ENCODE measurements at regions not wholly inside any gene's neighbourhood (a gene's known extent, or its start where the extent isn't known, plus 50 kb on each side); places are given as distances from the start of the nearest gene placed in this dataset.
"Not testable (repeated sequence)": the region's sequence is repeated elsewhere in the genome, so short reads cannot be mapped to it uniquely, and the experiment has no call there.

GRCh38 chr2:36128359-36128758 is 227.2 kb upstream of the CRIM1 start:
- DNase-seq (ENCODE audit: extremely low spot score, unreplicated experiment): no peak
- H3K9me3 Mint-ChIP-seq: no peaks in the 10 kb centered on the region
- H3K27me3 Mint-ChIP-seq: no peaks in the 10 kb centered on the region
- no peak overlapping the region for H3K4me3 Mint-ChIP-seq
- H3K36me3 Mint-ChIP-seq: no peaks in the 10 kb centered on the region
- peaks cover 10% of the 10 kb centered on the region for H3K4me1 Mint-ChIP-seq (ENCODE audit: unreplicated experiment)
- no peak overlapping the region for H3K27ac Mint-ChIP-seq
- TF ChIP-seq, protein P1, sequence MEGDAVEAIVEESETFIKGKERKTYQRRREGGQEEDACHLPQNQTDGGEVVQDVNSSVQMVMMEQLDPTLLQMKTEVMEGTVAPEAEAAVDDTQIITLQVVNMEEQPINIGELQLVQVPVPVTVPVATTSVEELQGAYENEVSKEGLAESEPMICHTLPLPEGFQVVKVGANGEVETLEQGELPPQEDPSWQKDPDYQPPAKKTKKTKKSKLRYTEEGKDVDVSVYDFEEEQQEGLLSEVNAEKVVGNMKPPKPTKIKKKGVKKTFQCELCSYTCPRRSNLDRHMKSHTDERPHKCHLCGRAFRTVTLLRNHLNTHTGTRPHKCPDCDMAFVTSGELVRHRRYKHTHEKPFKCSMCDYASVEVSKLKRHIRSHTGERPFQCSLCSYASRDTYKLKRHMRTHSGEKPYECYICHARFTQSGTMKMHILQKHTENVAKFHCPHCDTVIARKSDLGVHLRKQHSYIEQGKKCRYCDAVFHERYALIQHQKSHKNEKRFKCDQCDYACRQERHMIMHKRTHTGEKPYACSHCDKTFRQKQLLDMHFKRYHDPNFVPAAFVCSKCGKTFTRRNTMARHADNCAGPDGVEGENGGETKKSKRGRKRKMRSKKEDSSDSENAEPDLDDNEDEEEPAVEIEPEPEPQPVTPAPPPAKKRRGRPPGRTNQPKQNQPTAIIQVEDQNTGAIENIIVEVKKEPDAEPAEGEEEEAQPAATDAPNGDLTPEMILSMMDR (conservative IDR thresholded peaks at IDR 0.05): no peak

DNA sequence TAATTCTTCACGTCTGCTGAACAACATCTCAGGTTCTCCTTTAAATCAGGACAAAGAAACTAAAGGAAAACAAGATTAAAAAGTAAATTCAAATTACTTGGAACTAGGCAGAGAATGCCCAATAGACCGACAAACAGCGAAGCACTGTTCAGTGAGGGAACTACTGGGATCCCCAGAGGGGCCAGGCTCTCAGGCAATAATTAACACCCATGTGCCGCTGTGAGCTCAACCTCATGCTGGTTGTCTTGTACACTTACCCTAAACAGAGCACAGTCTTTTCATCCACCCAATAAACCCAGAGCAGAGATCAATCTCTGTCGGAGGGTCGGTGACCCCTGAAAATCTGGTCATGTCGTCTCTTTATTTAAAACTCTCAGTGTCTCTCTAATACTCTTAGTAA is 229.9 kb upstream of the CRIM1 start:
- TF ChIP-seq, protein P1 (conservative IDR thresholded peaks at IDR 0.05): no peak
- no peak overlapping the region for H3K4me3 Mint-ChIP-seq
- peaks cover 10% of the 10 kb centered on the region for H3K4me1 Mint-ChIP-seq (ENCODE audit: unreplicated experiment)
- no peaks in the 10 kb centered on the region for H3K36me3 Mint-ChIP-seq
- H3K27ac Mint-ChIP-seq: no peak overlapping the region
- no peaks in the 10 kb centered on the region for H3K27me3 Mint-ChIP-seq
- no peak for DNase-seq (ENCODE audit: extremely low spot score, unreplicated experiment)
- peaks cover 4% of the 10 kb centered on the region for H3K9me3 Mint-ChIP-seq

DNA sequence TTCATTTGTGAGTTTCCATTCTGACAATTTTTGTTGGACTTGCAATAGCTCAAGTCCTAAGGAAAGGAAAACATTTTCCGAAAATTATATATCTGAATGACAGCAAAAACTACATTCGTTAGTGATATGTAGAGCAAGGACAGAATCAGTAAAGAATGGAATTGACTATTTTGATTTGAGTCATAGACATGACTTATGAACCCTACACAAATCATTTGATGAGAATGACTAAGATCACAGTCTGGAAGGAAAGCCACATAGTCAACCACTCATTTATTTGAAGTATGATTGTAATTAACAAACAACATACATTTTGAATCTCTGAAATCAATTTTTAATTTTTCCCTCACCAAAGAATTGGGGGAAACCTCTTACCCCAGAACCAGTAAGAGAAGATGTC is 231.6 kb upstream of the CRIM1 start:
- H3K36me3 Mint-ChIP-seq: no peaks in the 10 kb centered on the region
- H3K27ac Mint-ChIP-seq: no peak overlapping the region
- peaks cover 9% of the 10 kb centered on the region for H3K9me3 Mint-ChIP-seq
- H3K27me3 Mint-ChIP-seq: no peaks in the 10 kb centered on the region
- H3K4me1 Mint-ChIP-seq (ENCODE audit: unreplicated experiment): peaks cover 10% of the 10 kb centered on the region
- TF ChIP-seq, protein P1 (conservative IDR thresholded peaks at IDR 0.05): no peak
- DNase-seq (ENCODE audit: extremely low spot score, unreplicated experiment): no peak
- no peak overlapping the region for H3K4me3 Mint-ChIP-seq

DNA sequence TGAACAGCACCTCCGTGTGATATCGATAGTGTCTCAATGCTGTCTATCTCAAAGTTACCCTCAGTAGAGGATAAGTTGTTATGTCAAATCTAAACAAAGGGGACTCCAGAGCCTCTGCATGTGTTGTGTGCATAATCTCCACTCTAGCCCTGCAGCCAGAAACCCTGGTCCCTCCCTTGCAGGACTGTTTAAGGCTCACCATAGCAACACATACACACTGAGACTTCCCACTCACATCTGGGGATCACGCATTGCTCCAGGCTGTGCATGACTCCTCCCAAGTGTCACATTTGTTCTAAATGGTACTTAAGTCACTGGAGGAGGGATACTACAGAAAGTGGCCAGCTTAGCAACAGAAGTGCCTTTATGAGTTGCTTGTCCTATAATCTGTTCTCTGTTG is 258.6 kb upstream of the CRIM1 start:
- no peak for DNase-seq (ENCODE audit: extremely low spot score, unreplicated experiment)
- Mint-ChIP-seq H3K27ac (no peak overlapping the region), H3K36me3 (no peaks in the 10 kb centered on the region), H3K9me3 (peaks cover 18% of the 10 kb centered on the region), H3K27me3 (no peaks in the 10 kb centered on the region), H3K4me3 (no peak overlapping the region), H3K4me1 (ENCODE audit: unreplicated experiment) (no peaks in the 10 kb centered on the region)
- TF ChIP-seq, protein P1 (conservative IDR thresholded peaks at IDR 0.05): no peak

DNA sequence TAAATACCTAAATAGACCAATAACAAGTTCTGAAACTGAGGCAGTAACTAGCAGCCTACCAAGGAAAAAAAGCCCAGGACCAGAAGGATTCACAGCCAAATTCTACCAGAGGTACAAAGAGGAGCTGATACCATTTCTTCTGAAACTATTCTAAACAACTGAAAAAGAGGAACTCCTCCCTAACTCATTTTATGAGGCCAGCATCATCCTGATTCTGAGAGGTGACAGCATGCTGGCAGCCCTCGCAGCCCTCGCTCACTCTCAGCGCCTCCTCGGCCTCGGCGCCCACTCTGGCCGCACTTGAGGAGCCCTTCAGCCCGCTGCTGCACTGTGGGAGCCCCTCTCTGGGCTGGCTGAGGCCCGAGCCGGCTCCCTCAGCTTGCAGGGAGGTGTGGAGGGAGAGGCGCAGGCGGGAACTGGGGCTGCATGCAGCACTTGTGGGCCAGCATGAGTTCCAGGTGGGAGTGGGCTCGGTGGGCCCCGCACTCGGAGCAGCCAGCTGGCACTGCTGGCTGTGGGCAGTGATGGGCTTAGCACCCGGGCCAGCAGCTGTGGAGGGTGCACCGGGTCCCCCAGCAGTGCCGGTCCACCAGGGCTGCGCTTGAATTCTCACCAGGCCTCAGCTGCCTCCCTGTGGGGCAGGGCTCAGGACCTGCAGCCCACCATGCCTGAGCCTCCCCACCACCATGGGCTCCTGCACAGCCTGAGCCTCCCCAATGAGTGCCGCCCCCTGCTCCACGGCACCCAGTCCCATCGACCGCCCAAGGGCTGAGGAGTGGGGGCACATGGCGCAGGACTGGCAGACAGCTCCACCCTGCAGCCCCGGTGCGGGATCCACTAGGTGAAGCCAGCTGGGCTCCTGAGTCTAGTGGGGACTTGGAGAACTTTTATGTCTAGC is 263.5 kb upstream of the CRIM1 start:
- peaks cover 13% of the 10 kb centered on the region for H3K9me3 Mint-ChIP-seq
- not testable (repeated sequence) for H3K4me3 Mint-ChIP-seq; H3K27me3 Mint-ChIP-seq; H3K4me1 Mint-ChIP-seq (ENCODE audit: unreplicated experiment); H3K27ac Mint-ChIP-seq; DNase-seq (ENCODE audit: extremely low spot score, unreplicated experiment); H3K36me3 Mint-ChIP-seq

GRCh38 chr2:36088716-36089328 is 266.8 kb upstream of the CRIM1 start:
- TF ChIP-seq, protein P1 (conservative IDR thresholded peaks at IDR 0.05): no peak
- H3K36me3 Mint-ChIP-seq: no peaks in the 10 kb centered on the region
- no peak for DNase-seq (ENCODE audit: extremely low spot score, unreplicated experiment)
- no peak overlapping the region for H3K27ac Mint-ChIP-seq
- peaks cover under 1% of the 10 kb centered on the region for H3K27me3 Mint-ChIP-seq
- H3K4me3 Mint-ChIP-seq: no peak overlapping the region
- peaks cover 6% of the 10 kb centered on the region for H3K9me3 Mint-ChIP-seq
- H3K4me1 Mint-ChIP-seq (ENCODE audit: unreplicated experiment): no peaks in the 10 kb centered on the region
